Kidney (tissue), 13 donors: ENCODE measurements at regions not wholly inside any gene's neighbourhood (a gene's known extent, or its start where the extent isn't known, plus 50 kb on each side); places are given as distances from the start of the nearest gene placed in this dataset.

Source experiments
- DNase-seq, 5 donors: peaks; one replicate each; pipeline ENCODE4 v3.0.0-alpha.2; 2013 to 2020
- FAIRE-seq: peaks from 2 replicates; lab custom pipeline; 2012; peaks lifted over from hg19 to GRCh38; lab: Jason Lieb, UNC
- H3K27ac ChIP-seq, 2 donors: one replicate each; pipeline ENCODE4 v1.7.0; 2013; ENCODE audit warnings: low read depth in 2 of 2, low read length in 2 of 2, inconsistent platforms in 1 of 2
- H3K27me3 ChIP-seq: one replicate; pipeline ENCODE4 v1.7.1; 2013; ENCODE audit warnings: low read length, inconsistent platforms; ENCODE audit not compliant: control insufficient read depth, insufficient read depth
- H3K36me3 ChIP-seq, 3 donors: one replicate each; pipeline versions ENCODE4 v1.7.0 to v1.7.1; 2013; ENCODE audit warnings: low read length in 3 of 3, control low read depth in 1 of 3, inconsistent platforms in 1 of 3; ENCODE audit not compliant: insufficient read depth in 3 of 3, control insufficient read depth in 2 of 3
- H3K4me1 ChIP-seq, 3 donors: one replicate each; pipeline versions ENCODE4 v1.7.0 to v1.7.1; 2013; ENCODE audit warnings: low read length in 3 of 3, inconsistent platforms in 1 of 3, low read depth in 1 of 3; ENCODE audit not compliant: control insufficient read depth in 2 of 3, insufficient read depth in 2 of 3
- H3K4me3 ChIP-seq, 3 donors: one replicate each; pipeline versions ENCODE4 v1.7.0 to v1.8.1; 2013; ENCODE audit warnings: low read length in 3 of 3, control low read depth in 1 of 3, inconsistent platforms in 1 of 3
- H3K9ac ChIP-seq, 3 donors: one replicate each; pipeline versions ENCODE4 v1.7.0 to v1.7.1; 2013; ENCODE audit warnings: low read length in 3 of 3, control low read depth in 1 of 3, inconsistent platforms in 1 of 3
- H3K9me3 ChIP-seq, 3 donors: one replicate each; pipeline versions ENCODE4 v1.7.0 to v1.7.1; 2013; ENCODE audit warnings: low read length in 3 of 3, control low read depth in 1 of 3, inconsistent platforms in 1 of 3; ENCODE audit not compliant: control insufficient read depth in 2 of 3, insufficient read depth in 1 of 3
- CTCF ChIP-seq: IDR thresholded peaks from 3 replicates; pipeline ENCODE4 v1.5.1; 2012; ENCODE audit warnings: mild to moderate bottlenecking, moderate library complexity, borderline replicate concordance; ENCODE audit not compliant: insufficient read depth; ENCODE audit errors: extremely low read depth
- intact Hi-C: fragments of 100-400 bp; cut with DNase I; formaldehyde crosslinking; loops from one replicate; pipeline ENCODE4 v1.11.1; 2022
- donor health status: control.
- donor health status: control.
- donor health status: control.
- donor health status: control.
- donor health status: control.
- donor health status: DM: yes; HTN: yes; CAD: no.
- donor health status: Normal renal cell carcinoma (clear cell type).

GRCh38 chr6:9083108-9083507 is 647.8 kb upstream of the SLC35B3 start:
- Histone ChIP-seq H3K4me1 (no peaks in the 10 kb centered on the region), H3K27ac (no peak overlapping the region), H3K4me3 (no peak overlapping the region), H3K36me3 (no peaks in the 10 kb centered on the region), H3K9me3 (no peaks in the 10 kb centered on the region), H3K9ac (no peak overlapping the region), H3K27me3 (no peaks in the 10 kb centered on the region)
- DNase-seq (no peak), FAIRE-seq (no peak)
- intact Hi-C loops, result no loop called here
- no peak for TF ChIP-seq CTCF

- no peak for FAIRE-seq
- no peak overlapping the region for H3K9ac ChIP-seq
- no peaks in the 10 kb centered on the region for H3K9me3 ChIP-seq
- TF ChIP-seq CTCF, result no peak
- no peak for DNase-seq
- H3K27me3 ChIP-seq, result no peaks in the 10 kb centered on the region
- no peak overlapping the region for H3K4me3 ChIP-seq
- no peaks in the 10 kb centered on the region for H3K36me3 ChIP-seq
- no peak overlapping the region for H3K27ac ChIP-seq
- no peaks in the 10 kb centered on the region for H3K4me1 ChIP-seq
- intact Hi-C loops, result no loop called here
These were observed 631.4 kb upstream of the SLC35B3 start for GRCh38 chr6:9066726-9067125.

- H3K9ac ChIP-seq, result no peak overlapping the region
- no peak overlapping the region for H3K4me3 ChIP-seq
- no peaks in the 10 kb centered on the region for H3K36me3 ChIP-seq
- FAIRE-seq (no peak), DNase-seq (no peak)
- no peaks in the 10 kb centered on the region for H3K27me3 ChIP-seq
- no peak for TF ChIP-seq CTCF
- no peaks in the 10 kb centered on the region for H3K4me1 ChIP-seq
- H3K9me3 ChIP-seq, result no peaks in the 10 kb centered on the region
- H3K27ac ChIP-seq, result no peak overlapping the region
- intact Hi-C loops, result no loop called here
These were observed 628.8 kb upstream of the SLC35B3 start for GRCh38 chr6:9064156-9064555.

- Histone ChIP-seq H3K27me3 (no peaks in the 10 kb centered on the region), H3K27ac (no peak overlapping the region), H3K9me3 (no peaks in the 10 kb centered on the region), H3K9ac (no peak overlapping the region), H3K4me3 (no peak overlapping the region), H3K36me3 (no peaks in the 10 kb centered on the region), H3K4me1 (no peaks in the 10 kb centered on the region)
- FAIRE-seq (no peak), DNase-seq (peak in 1 of 5 donors; percentile 3)
- intact Hi-C loops, result no loop called here
- no peak for TF ChIP-seq CTCF
These were observed 627.3 kb upstream of the SLC35B3 start for GRCh38 chr6:9062596-9062995.
